BJ (cell line): ENCODE measurements at regions not wholly inside any gene's neighbourhood (a gene's known extent, or its start where the extent isn't known, plus 50 kb on each side); places are given as distances from the start of the nearest gene placed in this dataset.

ENCODE experiments used
- CTCF ChIA-PET: fragments of 350-600 bp; formaldehyde crosslinking; extraction: SDS; loops from one replicate; lab custom pipeline; 2021; ENCODE audit warnings: antibody characterized with exemption, inconsistent platforms; lab: Yijun Ruan, JAX
- POLR2A ChIA-PET: fragments of 300-600 bp; sonication (Branson Sonifier 250); formaldehyde crosslinking; extraction: SDS; loops from one replicate; lab custom pipeline; 2021; ENCODE audit warnings: antibody characterized with exemption; lab: Charles Lee
- DNase-seq: peaks from one replicate; pipeline ENCODE4 v3.0.0-alpha.2; 2011; ENCODE audit warnings: low read depth
- H3K27me3 ChIP-seq: 2 replicates; pipeline ENCODE4 v1.6.0; 2011; ENCODE audit warnings: low read length; ENCODE audit not compliant: control insufficient read depth, insufficient read depth
- H3K36me3 ChIP-seq: 2 replicates; pipeline ENCODE4 v1.5.1; 2011; ENCODE audit warnings: low read length; ENCODE audit not compliant: control insufficient read depth, insufficient read depth
- H3K4me3 ChIP-seq: 2 replicates; pipeline ENCODE4 v1.5.1; 2011; ENCODE audit warnings: low read depth, mild to moderate bottlenecking, control low read depth, low read length
- TF ChIP-seq, protein P1 (sequence below): IDR thresholded peaks from 2 replicates; pipeline ENCODE4 v1.5.1; 2011; ENCODE audit warnings: low read depth, mild to moderate bottlenecking, control low read depth, inconsistent platforms, low read length, moderate library complexity; ENCODE audit not compliant: insufficient read depth

- ChIA-PET POLR2A (no interaction called here), CTCF (interaction anchor here (0.6 kb wide), 1 partner anchor 27 kb away, joined by 3 read pairs; no protein-coding TSS in a partner anchor)
- TF ChIP-seq, protein P1, sequence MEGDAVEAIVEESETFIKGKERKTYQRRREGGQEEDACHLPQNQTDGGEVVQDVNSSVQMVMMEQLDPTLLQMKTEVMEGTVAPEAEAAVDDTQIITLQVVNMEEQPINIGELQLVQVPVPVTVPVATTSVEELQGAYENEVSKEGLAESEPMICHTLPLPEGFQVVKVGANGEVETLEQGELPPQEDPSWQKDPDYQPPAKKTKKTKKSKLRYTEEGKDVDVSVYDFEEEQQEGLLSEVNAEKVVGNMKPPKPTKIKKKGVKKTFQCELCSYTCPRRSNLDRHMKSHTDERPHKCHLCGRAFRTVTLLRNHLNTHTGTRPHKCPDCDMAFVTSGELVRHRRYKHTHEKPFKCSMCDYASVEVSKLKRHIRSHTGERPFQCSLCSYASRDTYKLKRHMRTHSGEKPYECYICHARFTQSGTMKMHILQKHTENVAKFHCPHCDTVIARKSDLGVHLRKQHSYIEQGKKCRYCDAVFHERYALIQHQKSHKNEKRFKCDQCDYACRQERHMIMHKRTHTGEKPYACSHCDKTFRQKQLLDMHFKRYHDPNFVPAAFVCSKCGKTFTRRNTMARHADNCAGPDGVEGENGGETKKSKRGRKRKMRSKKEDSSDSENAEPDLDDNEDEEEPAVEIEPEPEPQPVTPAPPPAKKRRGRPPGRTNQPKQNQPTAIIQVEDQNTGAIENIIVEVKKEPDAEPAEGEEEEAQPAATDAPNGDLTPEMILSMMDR, result no peak
- no peaks in the 10 kb centered on the region for H3K27me3 ChIP-seq
- no peak overlapping the region for H3K4me3 ChIP-seq
- DNase-seq, result no peak
- H3K36me3 ChIP-seq, result no peaks in the 10 kb centered on the region
These were observed 236.5 kb downstream of the DRD1 start for GRCh38 chr5:175207321-175208040.

DNA sequence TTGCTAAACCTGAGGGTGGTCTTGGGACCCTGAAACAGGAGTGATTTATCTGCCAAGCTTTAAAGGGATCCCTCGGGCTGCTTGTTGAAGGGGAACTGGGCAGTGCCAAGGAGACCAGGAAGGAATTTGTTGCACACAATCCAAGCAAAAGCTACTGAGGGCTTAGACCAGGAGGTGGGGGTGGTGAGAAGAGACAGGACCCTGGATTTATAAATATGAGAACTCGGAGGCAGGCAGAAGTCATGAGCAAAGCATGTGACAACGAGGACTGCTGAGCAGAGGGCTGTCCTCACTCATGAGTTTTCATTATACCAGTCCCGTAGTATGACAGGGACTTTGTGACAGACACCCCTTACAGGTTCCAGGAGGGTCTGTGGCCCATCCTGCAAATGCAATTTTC lies 237.3 kb downstream of the DRD1 start:
- no peak overlapping the region for H3K4me3 ChIP-seq
- DNase-seq, result no peak
- ChIA-PET POLR2A (no interaction called here), CTCF (no interaction called here)
- H3K27me3 ChIP-seq, result no peaks in the 10 kb centered on the region
- H3K36me3 ChIP-seq, result no peaks in the 10 kb centered on the region
- TF ChIP-seq, protein P1, result no peak

GRCh38 chr5:175202463-175203068 lies 241.4 kb downstream of the DRD1 start:
- ChIA-PET POLR2A (no interaction called here), CTCF (interaction anchor here (1.0 kb wide), 1 partner anchor 27 kb away, joined by 3 read pairs; no protein-coding TSS in a partner anchor)
- H3K27me3 ChIP-seq, result no peaks in the 10 kb centered on the region
- no peak overlapping the region for H3K4me3 ChIP-seq
- no peaks in the 10 kb centered on the region for H3K36me3 ChIP-seq
- no peak for DNase-seq
- TF ChIP-seq, protein P1, result no peak

DNA sequence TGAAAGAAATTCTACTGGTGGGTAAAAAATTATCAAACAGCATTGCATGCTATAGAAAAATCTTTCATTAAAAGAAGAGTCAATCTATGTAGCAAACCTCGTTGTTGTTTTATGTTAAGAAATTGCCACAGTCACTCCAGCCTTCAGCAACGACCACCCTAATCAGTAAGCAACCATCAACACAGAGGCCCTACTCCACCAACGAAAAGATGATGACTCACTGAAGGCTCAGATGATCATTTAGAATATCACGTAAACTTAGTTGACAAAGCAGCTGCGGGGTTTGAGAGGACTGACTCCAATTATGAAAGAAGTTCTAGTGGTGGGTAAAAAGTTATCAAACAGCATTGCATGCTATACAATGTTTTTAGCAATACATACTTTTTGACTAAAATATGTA lies 242.6 kb downstream of the DRD1 start:
- Histone ChIP-seq H3K4me3 (no peak overlapping the region), H3K27me3 (no peaks in the 10 kb centered on the region), H3K36me3 (no peaks in the 10 kb centered on the region)
- ChIA-PET POLR2A (no interaction called here), CTCF (interaction anchor here (1.0 kb wide), 1 partner anchor 26 kb away, joined by 3 read pairs; no protein-coding TSS in a partner anchor)
- TF ChIP-seq, protein P1, result no peak
- DNase-seq, result no peak
